Thyroid gland (tissue), 4 donors: ENCODE measurements at regions not wholly inside any gene's neighbourhood (a gene's known extent, or its start where the extent isn't known, plus 50 kb on each side); places are given as distances from the start of the nearest gene placed in this dataset.

ENCODE experiments used
- POLR2A ChIP-seq, 2 donors: fragments of 450-650 bp; IDR thresholded peaks; one replicate each; pipeline ENCODE4 v1.6.1; 2017; ENCODE audit warnings: antibody characterized with exemption in 2 of 2, mild to moderate bottlenecking in 2 of 2, moderate library complexity in 1 of 2
- TF ChIP-seq, protein P1 (sequence below), 6 experiments: fragments of 200-600 bp in 3 of 6; fragments of 450-650 bp in 3 of 6; sonication (generic) in 3 of 6; IDR thresholded peaks; one replicate each; pipeline ENCODE4 v1.5.1; 2016 to 2019; ENCODE audit warnings: antibody characterized with exemption in 6 of 6, mild to moderate bottlenecking in 2 of 6, inconsistent platforms in 1 of 6, moderate library complexity in 1 of 6

DNA sequence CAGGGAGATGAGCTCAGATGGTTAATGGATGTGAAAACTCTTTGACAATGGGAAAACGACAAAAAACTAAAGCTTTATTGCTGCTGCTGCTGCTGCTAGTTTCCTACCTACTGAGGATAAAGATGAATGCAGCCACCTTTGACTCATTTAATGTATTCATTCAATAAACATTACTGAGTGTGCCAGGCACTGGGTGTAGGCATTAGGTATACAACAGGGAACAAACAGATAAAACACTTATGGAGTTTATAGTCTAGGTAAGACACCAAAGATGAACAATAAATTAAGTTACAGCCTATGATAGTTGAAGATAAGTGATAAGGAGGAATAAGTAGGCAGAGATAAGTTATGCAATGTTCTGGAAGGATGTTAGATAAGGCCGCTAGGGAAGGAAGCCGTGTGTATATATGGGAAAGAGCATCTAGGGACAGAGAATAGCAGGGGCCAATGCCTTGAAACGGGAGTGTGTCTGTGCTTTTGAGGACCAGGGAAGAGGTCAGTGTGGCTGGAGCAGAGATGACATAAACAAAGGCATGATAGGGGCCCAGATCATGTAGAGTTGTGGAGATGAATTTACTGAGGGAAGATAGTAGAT lies 477.6 kb downstream of the NTRK2 start:
- TF ChIP-seq, protein P1, sequence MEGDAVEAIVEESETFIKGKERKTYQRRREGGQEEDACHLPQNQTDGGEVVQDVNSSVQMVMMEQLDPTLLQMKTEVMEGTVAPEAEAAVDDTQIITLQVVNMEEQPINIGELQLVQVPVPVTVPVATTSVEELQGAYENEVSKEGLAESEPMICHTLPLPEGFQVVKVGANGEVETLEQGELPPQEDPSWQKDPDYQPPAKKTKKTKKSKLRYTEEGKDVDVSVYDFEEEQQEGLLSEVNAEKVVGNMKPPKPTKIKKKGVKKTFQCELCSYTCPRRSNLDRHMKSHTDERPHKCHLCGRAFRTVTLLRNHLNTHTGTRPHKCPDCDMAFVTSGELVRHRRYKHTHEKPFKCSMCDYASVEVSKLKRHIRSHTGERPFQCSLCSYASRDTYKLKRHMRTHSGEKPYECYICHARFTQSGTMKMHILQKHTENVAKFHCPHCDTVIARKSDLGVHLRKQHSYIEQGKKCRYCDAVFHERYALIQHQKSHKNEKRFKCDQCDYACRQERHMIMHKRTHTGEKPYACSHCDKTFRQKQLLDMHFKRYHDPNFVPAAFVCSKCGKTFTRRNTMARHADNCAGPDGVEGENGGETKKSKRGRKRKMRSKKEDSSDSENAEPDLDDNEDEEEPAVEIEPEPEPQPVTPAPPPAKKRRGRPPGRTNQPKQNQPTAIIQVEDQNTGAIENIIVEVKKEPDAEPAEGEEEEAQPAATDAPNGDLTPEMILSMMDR (IDR thresholded peaks at IDR 0.05), result no peak
- TF ChIP-seq POLR2A (IDR thresholded peaks at IDR 0.05), result no peak
